UCSD-AML1 (cell line): ENCODE measurements at regions not wholly inside any gene's neighbourhood (a gene's known extent, or its start where the extent isn't known, plus 50 kb on each side); places are given as distances from the start of the nearest gene placed in this dataset.
A peak's percentile ranks its signal among the peaks of the same experiment; 100 is the strongest.

Experiments
- DNase-seq: peaks from one replicate; lab custom pipeline; 2025; ENCODE audit not compliant: unreplicated experiment; lab: John Stamatoyannopoulos, UW

DNA sequence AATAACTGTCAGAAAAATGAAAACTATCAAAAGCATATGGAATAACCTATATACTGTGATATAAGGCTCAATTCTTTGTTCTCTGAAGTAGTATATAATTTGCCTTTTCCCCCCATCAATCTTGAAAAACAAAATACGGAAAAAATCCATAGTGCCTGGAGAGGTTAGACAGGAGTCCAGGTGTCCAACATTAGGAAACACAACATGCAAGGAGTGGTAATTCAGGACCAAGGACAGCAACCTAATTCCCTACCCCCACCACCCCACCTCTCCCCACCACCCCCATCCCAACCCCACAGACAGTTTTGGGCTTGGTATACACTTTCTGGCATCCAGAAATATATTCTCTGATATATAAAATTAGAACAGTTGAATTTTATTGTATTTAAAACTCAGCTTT is 55.1 kb upstream of the SLC25A26 start:
- no peak for DNase-seq

DNA sequence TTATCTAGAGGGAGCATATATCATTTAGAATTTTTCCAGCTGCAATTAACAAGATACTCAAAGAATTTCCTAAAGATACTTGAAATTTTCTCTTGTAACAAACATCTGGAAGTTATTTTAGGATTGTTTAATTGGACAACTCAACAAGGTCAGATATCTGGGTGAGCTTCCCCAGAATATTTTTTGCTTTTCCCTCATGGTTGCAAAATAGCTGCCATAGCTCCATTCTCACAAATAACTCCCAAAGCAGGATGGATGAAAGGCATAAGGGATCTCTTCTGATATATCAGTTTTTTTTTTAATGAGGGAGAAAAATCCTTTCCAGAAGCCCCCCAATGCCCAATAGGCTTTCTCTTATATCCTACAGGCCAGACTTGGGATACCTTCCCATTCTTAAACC is 56.6 kb upstream of the SLC25A26 start:
- DNase-seq: no peak

DNA sequence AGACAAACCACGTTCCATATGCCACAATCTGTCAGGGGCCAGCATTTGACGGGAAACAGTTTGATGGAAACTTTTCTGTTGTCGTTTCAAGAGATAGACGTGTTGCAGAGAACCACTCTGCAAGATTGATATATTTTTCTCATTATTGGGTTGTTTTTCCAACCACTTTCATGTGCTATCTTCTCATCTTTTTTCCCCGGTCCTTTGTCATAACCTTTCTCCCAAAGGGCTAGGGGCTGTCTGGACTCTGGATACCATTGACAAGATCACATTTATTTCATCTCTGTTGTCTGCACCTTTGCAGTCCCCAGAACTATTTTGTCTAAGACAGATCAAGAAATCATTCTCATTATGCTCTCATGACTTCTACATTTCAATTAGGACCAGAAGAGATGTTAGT is 57.6 kb upstream of the SLC25A26 start:
- no peak for DNase-seq

DNA sequence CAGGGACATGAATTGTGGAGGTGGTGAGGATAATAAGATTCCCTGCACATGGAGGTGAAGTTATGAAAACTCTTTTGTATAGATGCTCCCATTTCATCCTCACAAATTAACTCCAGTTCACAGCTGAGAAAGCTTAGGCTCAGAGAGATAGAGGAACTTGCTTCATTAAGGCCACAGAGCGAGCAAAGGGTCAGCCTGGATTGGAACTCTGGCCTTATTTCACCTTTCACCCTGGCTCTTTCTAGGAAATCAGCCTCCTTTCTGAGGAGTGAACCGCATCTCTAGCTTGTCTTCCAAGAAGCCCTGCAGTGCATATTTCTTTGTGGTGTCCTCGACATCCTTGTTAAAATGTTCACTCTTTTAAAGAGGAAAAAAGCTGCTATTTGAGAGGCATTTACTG is 58.0 kb upstream of the SLC25A26 start:
- no peak for DNase-seq

DNA sequence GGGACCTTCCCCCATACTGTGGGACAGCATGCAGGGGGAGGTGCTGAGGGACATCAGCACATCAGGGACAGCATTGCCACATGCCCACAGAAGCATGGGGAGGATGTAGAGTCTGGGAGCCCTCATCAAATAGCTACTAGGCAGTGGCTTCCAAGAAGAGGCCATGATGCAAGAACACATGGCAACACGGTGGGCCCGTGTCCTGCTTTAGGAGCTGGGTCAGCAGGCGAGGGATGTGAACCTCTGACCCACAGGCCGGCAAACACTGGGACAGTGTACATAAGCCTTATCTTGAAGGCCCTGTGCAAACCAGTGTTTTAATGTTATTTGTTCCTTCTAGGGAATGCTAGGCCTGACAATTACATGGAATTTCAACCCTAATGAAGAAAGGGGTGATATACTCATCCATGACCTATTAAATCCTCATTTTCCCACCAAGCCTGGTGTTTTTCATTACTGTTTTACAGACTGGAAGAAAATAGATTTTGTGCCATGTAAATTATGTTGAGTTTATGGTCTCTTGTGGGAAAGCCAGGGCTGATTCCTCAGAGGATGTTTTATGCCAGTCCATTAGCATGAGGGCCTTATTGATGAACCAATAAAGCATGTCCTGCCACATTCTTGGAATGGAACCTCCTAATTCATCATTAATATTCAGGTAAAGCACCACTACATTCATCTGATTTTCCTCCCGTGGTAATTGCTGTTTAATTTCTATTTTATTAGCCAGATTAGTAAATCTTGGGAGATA is 61.7 kb upstream of the SLC25A26 start:
- DNase-seq: no peak

DNA sequence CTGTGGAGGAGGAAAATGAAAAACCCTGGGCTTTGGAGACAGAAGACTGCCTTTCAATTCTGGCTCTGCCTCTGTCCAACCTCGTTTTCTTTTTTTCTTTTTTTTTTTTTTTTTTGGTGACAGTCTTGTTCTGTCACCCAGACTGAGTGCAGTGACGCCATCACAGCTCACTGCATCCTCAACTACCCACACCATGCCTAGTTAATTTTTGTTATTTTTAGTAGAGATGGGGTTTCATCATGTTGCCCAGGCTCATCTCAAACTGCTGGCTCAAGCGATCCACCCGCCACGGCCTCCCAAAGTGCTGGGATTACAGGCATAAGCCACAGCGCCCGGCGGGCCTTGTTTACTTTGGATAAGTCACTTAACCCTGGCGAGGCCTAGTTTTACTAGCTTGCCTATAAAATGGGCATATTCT is 66.3 kb upstream of the SLC25A26 start:
- no peak for DNase-seq

DNA sequence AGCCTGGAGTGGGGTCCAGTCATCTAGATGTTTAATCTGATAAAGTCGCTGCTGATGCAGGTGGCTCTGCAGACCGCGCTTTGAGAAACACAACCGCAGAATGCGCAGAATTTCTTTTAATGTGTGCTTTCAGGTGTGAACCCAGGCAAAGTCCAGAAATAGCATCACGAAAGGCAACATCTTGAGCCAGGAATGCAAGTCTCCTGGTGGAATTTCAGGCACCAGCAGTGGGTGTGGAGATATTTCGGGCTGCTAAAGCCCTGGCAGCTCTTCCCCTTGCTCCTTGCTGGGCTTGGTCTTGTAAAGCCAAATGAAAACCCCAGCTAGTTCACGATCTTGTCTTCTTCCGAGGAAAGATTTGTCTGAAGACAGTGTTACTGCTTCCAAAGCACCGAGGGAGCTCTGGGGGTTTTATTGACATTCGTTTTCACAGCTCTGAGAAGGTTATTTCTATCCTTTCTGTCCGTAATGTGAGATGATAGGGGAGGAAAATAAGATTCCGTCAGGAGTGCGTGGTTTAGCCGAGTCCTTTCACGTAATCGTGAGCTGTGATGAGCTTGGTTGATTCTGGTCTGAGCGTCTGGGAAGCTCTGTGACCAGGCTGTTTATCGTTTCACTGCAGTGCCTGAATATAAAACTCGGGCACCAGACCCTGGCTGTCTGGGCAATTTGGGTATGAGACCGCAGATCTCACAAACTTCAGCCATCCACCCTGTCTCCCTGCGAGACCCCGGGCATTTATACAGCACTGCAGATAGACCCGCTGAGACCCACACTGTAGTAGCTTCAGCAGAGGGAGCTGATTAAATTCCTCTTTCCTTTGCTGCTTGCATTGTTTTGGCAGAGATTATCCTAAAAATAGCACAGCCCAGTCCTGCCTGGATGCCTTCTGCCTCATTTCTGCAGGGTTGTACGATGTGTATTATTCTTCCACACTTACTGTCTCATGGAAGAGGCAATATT is 67.0 kb upstream of the SLC25A26 start:
- no peak for DNase-seq

DNA sequence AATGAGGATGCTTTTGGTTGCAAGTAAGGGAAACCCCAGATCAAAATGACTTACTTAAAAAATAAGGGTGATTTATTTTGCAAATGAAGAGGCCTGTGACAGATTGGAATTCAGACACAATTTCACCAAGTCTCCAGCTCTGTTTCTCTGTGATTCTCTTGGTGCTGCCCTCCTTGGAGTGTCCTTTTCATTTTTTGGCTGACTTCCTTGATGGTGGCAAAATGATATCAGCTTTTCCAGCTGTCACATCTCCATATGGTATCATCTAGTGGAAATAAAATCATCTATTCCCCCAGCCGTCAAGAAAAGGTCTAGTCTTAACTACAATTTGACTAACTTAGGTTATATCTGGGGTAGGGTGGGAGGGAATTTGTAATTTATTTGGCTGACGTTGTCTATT is 68.5 kb upstream of the SLC25A26 start:
- DNase-seq: no peak

DNA sequence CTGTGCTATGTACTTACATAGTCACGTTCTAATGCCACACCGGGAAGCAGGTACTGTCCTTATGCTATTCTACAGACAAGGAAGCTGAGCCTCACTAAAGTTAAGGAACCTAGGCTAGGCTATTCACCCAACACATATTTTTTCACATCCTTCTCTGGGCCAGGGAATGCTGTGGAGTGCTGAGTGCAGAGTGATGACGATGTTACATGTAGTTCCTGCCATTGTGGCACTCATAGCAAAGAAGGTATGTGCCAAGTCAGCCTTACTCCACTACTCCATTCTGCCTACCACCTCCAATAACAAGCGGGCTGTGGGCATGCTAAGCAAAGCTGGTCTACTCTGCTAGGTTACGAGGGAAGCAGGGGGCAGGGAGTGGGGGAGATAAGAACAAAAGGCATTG is 69.8 kb upstream of the SLC25A26 start:
- DNase-seq: no peak

DNA sequence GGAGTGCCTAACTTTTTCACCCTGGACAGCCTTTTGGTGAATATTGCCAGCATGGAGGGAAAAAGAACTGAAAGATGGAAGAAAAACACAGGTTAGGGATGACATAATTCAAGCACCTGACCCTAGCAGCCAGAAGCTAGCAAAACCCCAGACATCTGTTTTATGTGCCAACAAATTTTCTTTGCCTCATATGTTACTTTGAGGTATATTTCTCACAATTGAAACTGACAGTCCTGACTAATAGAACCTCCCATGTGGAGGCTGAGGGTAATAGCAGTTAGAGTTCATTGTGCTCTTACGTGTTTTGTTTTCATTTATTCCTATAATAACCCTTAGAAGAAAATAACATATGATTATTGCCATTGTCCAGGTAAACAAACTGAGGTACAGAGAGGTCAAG is 71.5 kb upstream of the SLC25A26 start:
- no peak for DNase-seq

DNA sequence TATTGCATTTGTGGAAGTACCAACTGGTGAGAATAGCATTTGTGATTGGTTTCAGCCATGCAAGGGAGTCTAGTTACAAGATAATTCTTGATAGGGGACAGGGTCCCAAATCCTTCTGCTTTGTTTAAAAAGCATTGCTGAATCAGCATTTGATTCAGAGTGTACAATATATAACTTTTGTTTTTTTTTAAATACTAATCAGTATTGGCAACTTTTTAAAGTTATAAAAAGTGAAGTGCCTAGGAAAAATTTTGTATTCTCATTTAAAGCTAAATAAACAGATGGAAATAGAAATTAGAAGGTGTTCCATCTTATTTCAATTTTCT is 75.4 kb upstream of the SLC25A26 start:
- DNase-seq: no peak

DNA sequence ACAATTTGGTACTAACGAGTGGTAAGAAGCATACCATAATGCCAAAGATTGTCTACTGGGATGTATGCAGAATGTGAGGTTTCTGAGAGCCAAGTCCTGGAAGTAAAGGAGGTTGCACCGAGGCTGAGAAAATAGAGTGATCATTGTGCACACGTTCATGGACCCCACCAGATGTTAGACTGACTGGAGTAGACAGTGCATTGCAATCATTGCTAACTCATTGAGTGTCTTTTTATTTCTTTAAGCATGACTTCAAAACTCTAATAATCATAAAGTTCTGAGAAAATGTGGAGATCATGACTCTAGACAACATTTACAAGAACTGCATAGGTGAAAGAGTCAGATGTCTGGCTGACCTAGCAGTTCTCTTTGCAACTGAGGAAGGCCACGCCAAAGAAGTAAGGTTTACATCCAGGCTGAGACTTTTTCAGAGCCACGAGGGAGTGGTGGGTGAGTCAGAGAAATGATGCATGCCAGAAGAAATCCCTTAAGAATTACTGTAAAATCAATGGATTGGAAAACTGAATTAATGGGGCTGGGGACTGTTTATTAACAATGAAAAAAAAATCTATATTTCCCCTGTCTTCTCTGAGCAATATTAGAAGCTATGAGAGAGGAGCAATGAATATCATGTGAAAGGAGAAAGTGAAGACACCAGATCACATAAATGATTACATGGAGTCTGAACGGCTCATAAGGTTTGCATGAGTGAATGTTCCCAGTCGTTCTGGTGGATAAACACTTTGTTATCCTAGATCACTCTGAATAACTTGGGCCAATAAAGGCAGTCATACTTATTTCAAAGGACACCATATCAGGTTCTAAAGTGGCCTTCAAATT is 76.0 kb upstream of the SLC25A26 start:
- no peak for DNase-seq

DNA sequence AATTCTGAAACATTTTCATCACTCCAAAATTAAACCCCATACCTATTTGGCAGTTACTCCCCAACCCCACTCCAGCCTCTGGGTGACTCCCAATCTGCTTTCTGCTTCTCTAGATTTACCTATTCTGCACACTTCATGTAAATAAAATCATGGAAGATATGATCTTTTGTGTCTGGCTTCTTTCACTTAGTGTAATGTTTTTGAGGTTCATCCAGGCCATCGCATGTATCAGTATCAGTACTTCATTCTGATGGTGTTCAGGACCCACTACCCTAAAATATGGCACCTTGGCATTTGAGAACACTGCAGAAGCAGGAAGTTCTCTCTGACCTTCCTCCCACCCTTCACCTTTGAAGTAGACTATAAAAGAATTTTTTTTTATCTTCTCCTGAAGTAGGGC is 78.7 kb upstream of the SLC25A26 start:
- no peak for DNase-seq

DNA sequence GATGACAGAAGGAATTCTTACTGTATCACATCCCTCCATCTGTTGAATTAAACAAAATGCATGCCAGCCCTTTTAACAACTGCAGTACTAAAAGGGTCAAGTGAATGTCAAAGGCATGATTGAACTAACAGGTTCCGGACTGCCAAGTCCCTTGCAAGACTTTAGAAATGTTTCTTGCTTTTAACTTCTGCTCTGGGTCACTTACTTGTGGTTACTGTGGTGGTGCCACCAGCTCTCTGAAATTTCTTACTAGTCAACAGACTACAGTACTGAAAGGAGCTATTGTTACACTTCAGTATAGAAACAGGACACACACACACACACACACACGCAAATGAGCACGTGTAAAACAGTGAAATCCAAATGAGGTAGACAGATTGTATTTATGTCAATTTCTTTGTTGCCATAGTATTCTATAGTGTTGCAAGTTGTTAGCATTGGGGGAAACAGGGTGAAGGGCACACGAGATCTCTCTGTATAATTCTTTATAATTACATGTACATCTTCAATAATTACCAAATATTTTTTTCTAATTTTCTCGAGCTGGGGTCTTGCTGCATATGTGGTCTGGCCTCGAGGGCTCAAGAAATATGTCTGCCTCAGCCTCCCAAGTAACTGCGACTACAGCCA is 79.9 kb upstream of the SLC25A26 start:
- DNase-seq: no peak

DNA sequence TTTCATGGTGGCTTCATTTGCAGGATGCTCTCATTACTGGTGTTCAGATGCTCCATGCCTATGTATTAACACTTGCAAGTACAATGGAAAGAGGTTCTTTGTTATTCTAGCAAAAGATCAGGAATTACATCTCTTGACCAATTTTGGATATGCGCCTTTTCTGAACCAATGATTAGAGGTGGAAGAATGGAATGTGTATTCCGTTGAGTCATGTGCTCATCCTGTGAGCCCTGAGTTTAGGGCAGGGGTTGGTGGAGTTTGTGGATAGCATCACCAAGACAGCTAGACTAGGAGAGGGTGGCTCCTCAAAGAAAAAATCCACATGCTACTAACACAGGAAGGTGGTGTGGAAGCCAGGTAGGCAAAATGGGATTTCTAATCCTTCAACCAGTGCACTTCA is 80.7 kb upstream of the SLC25A26 start:
- DNase-seq: no peak

DNA sequence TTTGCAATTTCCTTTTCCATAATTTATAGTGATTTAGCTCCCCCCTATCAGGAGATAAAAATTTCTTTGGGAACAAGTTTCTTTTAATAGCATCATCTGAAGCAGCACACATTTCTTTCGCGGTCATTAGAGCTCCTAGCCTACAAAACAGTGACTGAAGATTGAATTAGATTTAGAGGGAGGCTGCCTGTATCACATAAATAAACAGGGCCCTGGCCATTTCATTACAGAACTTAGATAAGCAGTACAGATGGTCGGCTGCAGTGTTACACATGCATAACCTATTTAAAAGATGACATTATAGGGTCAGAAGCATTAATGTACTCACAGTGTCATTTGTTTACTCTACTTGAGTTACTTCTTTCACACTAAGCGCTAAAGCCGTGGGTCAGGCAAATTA is 81.4 kb upstream of the SLC25A26 start:
- DNase-seq: no peak

DNA sequence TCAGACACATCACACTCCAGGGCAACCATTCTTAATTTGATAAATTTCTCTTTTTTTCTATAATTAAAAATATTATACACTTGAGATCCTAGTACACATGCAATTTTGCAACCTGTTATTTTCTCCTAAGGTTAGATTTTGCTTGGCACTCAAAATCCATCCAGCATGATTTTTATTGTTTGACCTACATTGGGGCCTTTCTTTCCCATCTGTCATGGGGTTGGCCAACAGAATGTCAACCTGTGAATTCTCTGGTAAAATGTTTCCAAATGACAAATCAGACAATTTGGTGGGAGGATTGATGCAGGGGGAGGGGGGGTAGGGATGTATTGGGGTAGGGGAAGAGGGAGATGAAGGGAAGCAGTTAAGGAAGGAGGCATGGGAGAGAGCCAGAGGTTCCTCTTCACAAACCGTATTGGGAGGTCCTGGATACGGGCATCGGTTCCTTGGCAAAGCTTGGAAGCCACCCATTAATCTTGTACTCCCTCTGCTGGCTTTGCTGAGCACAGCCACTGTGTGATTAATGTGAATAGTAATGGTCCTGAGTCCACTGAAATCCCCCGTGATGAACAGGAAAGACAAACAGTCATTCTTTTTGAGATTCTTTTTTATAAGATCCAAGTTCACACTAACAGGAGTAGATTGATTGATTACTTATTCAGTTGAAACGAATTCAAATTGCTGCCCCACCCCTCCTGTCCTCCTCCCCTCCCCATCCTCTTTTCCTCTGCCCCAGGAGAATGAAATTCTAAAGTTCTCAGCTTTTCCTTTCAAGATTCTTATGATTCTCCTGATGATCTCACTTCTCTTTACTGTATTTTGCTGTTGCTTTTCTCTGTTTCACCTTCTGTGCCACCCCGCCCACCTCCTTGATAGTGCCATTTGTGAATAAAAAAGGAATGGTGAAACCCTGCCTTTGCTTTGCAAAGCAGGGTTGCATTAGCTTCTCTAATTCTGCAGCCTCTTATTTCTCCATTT is 82.2 kb upstream of the SLC25A26 start:
- peak; percentile 23 for DNase-seq

DNA sequence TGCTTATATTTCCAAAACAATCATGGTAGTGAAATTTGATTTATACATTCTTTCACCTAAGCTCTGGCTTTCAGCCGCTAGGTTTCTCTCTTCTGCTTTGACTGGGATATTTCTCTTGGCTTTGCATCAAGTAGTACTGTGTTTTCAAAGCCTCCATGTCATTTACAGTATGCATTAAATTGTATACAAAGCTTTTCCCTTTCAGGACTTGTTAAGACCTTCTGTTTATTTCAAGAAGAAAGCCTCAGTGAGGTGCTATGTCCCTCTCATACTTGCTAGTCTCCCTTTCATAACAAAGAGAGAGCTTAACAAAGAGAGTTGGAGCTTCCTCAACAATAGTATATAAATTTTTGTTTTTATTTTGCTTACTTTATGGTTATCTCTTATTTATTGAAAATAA is 84.2 kb upstream of the SLC25A26 start:
- DNase-seq: no peak

DNA sequence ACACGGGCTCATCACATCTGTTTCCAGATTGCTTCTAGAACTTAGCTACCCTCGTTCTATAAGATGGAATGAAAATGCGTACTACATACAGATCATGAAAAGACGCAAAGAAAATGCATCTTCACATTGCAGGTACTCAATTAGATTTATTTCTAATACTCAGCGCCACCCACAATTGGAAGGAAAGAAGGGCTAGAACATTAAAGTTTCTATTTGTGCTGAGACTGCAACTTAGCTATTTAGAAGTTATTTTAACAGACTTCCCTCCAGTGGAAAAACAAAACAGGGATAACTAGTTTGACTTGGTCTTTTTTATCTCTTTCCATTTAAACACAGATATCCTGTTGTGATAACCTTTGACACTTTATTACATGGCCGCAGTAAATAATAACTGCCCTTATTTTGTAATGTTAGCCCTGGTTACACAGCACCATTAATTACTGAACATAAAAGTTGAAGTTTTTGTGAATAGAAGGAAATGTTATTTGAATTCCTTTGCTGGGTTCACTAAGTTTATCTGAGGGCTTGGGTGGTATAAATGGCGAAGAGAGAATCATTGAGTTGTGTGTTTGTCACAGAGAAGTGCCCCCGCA is 86.9 kb upstream of the SLC25A26 start:
- DNase-seq: no peak
